Activated effector memory CD4-positive, alpha-beta T cell treated with anti-CD3 and anti-CD28 coated beads, Interleukin-2, amount 50 U/mL, for 16 hours (primary cell): ENCODE measurements at regions not wholly inside any gene's neighbourhood (a gene's known extent, or its start where the extent isn't known, plus 50 kb on each side); places are given as distances from the start of the nearest gene placed in this dataset.
"Not testable (repeated sequence)": the region's sequence is repeated elsewhere in the genome, so short reads cannot be mapped to it uniquely, and the experiment has no call there.

Experiments used
- DNase-seq: peaks from one replicate; pipeline ENCODE4 v3.0.0-alpha.2; 2020

- no peak for DNase-seq
Observed at GRCh38 chr3:27629366-27629765, 92.8 kb downstream of the EOMES start.

DNA sequence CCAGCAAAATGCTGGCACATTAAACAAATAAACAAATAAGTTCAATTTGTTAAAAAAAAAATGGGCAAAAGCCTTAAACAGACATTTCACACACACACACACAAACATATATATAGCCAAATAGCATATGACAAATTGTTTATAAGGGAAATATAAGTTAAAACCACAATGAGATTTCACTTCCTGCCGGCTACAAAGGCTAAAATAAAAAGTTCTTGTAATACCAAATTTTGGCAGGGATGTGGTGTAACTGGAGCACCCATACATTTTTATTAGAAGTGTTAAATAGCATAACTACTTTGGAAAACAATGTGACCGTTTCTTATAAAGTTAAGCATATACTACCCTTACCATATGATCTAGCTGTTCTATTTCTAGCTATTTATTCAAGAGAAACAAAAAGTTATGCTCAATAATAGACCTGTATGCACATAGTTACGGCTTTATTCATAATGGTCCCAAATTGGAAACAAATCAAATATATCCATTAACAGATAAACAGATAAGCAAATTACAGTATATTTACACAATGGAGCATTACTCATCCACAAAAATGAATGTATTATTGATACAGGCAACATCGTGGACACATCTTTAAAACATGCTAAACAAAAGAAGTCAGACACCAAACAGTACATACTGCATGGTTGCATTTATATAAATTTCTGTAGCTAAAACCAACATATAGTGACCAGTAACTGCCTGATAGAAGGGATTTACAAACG, 93.9 kb downstream of the EOMES start:
- no peak for DNase-seq

DNA sequence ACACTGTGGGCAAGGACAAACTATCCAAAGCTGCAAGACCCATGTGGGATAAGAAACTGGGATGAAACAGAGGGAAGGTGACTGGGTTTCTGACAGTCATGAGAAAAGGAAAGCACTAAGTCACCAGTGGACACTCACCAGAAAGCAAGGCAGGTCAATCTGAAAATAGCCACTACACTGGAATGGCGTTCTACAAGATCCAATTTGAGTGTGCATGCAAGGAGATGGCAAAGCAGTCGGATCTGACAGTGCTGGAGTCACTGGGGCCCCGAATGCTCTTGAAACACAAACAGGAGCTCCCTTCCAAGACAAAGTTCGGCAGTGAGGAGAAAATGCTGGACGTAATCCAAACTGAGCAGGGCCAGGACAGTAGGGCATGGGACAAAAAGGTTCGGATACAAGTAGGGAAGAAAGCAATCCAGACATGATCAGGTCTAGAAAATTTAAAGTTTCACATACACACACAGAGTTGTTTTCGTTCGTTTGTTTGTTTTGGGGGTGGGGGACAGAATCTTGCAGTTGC, 95.5 kb downstream of the EOMES start:
- no peak for DNase-seq

- DNase-seq = no peak
Observed at GRCh38 chr3:27625864-27626263, 96.3 kb downstream of the EOMES start.

GRCh38 chr3:27623085-27623753, 98.9 kb downstream of the EOMES start:
- no peak for DNase-seq

- DNase-seq = no peak
Observed at GRCh38 chr3:27617552-27617951, 104.6 kb downstream of the EOMES start.

DNA sequence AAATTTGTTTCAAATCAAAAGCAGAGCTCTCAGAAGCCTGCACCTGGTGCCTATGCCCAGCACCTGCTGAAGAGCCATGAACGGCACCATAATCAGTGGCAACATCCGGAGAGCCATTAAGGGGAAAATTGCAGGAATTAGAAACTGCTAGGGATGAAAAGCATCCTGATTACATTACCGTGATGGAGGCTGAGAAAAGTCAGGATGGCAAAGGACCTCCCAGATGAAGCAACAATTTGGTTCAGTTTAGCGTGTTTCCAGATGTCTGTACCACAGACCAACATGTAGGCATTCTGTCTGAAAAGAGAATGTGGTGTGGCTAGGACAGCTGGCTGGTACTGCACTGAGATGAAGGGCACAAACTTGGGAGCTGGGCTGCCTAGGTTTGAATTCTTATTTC, 106.1 kb downstream of the EOMES start:
- DNase-seq = no peak

DNA sequence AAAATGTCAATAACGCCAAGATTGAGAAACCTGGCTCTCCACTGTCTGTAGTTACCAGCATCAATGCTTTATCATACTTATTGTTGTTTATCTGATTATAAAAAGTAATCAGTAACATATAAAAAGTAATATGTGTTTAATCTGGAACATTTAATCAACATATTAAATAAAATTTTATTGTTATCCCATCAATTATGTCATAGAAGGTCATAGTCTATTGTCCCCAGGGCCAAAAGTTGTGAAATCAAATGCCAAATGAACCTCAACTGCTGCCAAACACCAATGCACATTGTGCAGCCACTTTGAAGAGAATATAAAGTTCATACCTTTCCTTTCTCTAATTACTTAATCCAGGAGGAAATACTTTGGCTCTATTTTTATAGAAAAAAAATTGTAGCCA, 106.6 kb downstream of the EOMES start:
- no peak for DNase-seq

DNA sequence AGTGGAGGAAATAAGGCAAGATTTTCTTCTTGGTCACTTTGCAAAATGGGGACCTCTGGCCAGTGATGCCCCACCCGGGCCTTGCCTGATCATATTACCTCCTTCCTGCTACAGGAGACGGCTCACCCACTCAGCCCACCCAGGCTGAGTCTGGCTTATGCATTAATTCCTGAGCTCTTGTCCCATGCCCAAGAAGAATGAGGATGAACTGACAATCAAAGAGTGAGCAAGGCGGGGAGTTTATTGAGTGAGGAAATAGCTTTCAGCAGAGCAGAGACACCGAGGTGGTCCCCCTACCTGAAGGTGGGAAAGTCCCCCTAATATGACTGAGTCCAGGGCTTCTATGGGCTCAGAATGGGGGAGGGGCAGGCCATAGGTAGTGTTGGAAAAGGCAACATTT, 107.5 kb downstream of the EOMES start:
- DNase-seq = no peak

DNA sequence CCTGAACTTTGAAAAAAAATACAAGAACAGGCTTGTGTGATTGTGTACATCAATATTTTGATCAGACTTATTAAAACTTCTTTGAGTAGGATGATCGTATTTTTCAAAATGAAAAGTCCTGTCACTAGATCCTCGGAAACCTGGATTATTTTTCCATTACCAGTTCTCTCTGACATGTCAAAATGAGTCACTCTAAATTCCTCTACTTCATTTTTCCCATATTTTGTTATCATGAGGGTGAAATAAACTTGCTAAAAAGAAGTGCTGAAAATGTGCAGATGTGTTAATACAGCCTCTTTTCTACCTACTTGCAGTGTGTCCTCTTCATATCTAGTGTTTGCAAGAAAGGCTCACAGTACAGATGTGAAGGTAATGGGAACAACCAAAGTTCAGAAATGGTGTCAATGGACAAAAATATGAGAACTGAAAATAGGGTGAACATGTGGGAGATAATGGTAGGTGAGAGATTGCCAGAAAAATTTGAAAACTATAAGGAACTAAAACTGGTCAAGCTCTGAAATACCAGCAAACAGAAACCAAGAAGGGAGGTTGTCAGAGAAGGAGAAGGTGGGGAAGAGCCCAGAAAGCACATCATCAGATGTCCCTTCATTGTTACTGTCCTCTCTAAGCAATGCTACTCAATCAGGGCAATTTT, 108.2 kb downstream of the EOMES start:
- DNase-seq = no peak

GRCh38 chr3:27610800-27611525, 111.2 kb downstream of the EOMES start:
- no peak for DNase-seq

DNA sequence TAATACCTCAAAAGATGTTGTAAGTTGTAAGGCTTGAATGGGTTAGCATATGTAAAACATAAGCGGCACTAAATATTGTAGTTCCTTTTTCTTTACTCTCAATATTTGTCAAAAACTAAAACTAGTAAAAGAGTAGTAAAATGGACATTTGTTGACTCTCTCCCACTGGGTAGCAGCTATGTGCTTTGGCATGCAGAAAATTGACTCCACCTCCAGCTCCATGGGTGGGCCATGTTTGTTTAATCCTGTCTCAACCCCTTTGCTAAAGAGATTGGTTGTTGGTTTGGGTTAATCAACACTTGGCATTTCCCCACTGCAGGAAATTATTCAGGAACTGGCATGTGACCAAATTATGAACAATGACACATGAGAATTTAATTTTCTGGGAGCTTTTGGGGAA, 114.8 kb downstream of the EOMES start:
- no peak for DNase-seq

DNA sequence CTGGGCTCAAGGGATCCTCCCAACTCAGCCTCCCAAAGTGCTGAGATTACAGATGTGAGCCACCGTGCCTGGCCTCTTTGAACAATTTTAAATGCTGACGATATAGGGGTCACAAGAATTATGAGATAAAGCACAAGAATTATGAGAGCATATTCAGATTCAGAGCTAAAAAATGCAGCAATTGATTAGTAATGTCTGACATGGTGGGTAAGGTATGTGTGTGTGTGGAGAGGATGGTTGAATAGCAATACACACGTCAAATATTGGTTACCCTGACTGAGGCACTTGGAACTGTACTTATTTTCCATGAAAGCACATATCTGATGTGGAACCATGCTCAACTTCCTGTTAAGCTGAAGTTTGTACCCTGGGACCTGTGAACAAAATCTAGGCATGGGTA, 115.6 kb downstream of the EOMES start:
- DNase-seq = no peak

DNA sequence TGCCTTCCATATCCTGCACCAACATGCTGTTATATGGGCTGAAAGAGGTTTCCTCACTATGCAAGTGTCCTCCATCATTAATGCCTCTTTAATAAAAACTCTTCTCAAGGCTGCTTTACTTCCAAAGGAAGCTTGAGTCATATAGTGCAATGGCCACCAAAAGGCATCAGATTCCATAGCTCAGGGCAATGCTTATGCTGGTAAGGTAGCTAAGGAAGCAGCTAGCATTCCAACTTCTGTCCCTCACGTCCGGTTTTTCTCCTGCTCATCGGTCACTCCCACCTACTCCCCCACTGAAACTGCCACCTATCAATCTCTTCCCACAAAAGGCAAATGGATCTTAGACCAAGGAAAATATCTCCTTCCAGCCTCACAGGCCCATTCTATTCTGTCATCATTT, 117.1 kb upstream of the SLC4A7 start:
- not testable (repeated sequence) for DNase-seq

- not testable (repeated sequence) for DNase-seq
Observed at GRCh38 chr3:27599741-27600140, 115.6 kb upstream of the SLC4A7 start.

DNA sequence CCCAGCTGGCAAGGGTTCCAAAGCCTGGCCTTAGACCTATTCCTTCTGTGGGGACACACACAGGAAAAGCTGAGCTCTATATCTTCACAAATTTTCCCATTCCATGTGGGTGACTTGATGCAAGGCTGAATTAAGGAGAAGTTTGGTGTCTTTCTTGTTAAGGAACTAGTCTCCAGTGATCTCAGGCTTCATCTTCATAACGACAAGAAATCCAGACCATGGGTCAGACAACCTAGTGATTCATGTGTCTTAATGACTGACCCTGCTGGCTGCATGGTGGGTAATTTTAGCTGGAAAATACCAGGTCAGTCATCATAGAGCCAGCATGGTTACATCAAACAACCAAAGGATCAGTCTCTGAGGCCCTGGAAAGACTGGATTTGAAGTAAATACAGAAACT, 112.7 kb upstream of the SLC4A7 start:
- DNase-seq = no peak

DNA sequence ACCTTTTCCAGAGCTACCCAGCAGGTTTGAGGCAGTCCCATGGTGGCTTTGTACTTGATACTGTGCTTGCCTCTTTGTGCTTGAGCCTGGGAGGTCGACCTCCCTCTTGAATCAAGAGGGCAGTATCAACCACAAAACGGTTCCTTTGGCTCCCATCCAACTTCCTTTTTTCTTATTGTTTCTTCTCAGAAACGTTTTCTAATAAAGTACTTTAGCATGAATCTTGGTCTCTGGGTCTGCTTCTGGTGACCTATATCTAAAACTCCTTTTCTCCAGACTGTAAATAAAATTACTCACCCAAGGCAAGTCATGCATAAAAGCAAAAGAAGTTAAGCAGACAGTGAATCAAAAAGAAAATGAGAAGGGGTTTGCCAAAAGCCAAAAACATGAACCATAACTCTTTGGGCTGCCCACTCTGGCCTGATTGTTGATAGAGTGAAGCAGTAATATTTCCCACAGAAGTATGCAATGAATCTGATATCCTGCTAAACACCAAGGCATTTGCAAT, 112.2 kb upstream of the SLC4A7 start:
- DNase-seq = no peak

GRCh38 chr3:27594096-27594690, 110.0 kb upstream of the SLC4A7 start:
- DNase-seq = no peak

DNA sequence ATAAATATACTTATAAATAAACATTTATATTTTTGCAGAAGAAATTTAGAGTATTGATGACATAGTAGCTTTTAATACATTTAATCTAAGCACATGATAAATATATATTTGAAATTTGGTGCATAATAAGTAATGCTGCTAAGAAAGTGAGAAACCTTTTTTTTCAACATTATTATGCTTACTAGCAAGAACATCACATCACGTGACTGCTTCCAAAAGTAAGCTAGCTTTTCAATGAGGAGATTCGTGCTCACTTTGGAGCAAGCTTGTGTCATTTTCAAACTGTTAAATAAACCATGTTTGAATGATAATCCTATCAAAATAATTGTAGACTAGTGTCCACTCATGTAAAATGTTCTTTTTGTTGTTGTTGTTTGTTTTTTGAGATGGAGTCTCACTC, 109.0 kb upstream of the SLC4A7 start:
- DNase-seq = no peak

DNA sequence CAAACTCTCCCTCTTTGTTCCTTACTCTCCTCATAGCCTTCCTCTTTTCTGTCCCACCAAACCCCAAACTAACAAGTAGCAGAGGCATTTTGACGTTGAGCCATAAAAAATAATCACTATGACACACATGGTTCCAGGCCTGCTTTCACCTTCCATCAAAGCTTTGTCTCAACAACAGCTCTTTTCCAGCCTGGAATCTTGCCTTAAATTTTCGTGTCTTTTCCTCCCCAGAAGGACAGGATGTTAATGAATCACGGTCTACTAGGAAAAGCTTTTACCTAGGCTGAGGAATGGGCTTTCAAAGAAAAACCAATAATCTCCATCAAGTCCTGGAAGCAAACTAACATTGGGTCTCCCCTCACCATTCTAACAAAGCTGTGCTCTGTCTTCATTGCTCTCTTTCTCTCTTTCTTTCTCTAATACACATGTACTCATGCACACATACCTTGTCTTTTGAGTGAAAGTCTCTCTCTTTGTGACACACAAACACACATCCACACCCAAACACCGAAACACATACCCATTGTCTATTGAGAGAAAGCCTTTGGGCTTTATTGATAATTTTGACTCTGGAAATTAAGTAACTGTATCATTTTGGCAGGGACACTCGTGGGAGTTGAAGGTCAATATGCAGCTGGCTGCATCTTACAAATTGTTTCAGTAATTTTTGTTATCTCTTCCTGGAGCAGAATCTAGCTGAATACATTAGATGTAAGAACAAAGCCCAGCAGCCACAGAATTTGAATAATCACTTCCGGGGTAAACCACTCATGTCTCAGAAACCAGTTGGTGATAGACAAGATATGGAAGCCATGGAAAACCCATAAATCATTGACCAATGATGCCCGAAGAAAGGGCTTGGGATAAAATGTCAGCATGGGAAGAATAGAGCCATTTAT, 107.4 kb upstream of the SLC4A7 start:
- DNase-seq = no peak

GRCh38 chr3:27590437-27591298, 106.5 kb upstream of the SLC4A7 start:
- no peak for DNase-seq
